ENCODE measurements at regions not wholly inside any gene's neighbourhood (a gene's known extent, or its start where the extent isn't known, plus 50 kb on each side); places are given as distances from the start of the nearest gene placed in this dataset.

DNA sequence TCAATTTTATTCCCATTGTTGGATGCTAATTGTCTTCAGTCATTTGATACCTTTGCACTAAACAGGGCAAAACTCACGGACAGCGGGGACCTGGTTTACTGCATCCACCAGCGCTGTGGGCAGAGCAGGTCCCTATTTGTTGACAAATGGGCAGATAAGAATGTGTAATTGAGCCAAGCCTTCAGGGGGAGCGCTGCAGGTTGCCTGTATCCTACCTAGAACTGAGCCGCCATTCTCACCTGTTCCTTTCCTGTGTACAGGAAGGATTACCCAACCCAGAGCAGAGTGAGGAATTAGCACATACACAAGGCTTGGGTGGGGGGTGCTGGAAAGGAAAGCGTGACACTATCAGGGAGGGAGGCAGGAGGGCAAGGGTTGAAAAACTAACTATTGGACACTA is 89.1 kb upstream of the FOXA2 start:
- H3K9ac ChIP-seq (ENCODE audit: low read depth in 1 of 2, low read length in 2 of 2) = no peak overlapping the region
- no peaks in the 10 kb centered on the region for H3K4me1 ChIP-seq (ENCODE audit: control insufficient read depth in 4 of 4, insufficient read depth in 4 of 4, low read length in 3 of 4)
- H3K4me3 ChIP-seq (ENCODE audit: low read depth in 1 of 3, low read length in 3 of 3) = no peak overlapping the region
- DNase-seq (ENCODE audit: low spot score) = no peak
- peaks cover 0 to 2% (median 0%) of the 10 kb centered on the region in 4 donors for H3K27me3 ChIP-seq (ENCODE audit: control insufficient read depth in 4 of 4, insufficient read depth in 4 of 4, low read length in 3 of 4)
- H3K36me3 ChIP-seq (ENCODE audit: control insufficient read depth in 4 of 4, insufficient read depth in 3 of 4, low read depth in 1 of 4, low read length in 3 of 4) = no peaks in the 10 kb centered on the region
- 43% methylated on average over 6 of the region's 6 CpGs for WGBS
- TF ChIP-seq JUND (IDR thresholded peaks at IDR 0.05) (no peak), FOXA2 (IDR thresholded peaks at IDR 0.05) (no peak), YY1 (IDR thresholded peaks at IDR 0.05) (no peak), REST (IDR thresholded peaks at IDR 0.05) (no peak), EGR1 (IDR thresholded peaks at IDR 0.05; ENCODE audit: low read depth in 2 of 2) (no peak), NR2F2 (IDR thresholded peaks at IDR 0.05) (no peak), RXRA (IDR thresholded peaks at IDR 0.05) (no peak), MAX (IDR thresholded peaks at IDR 0.05) (no peak)
- no peak overlapping the region for H3K27ac ChIP-seq (ENCODE audit: low read depth in 1 of 2, low read length in 2 of 2)
- peaks cover 0 to 9% (median 3%) of the 10 kb centered on the region in 4 donors for H3K9me3 ChIP-seq (ENCODE audit: control insufficient read depth in 4 of 4, low read length in 3 of 4)

DNA sequence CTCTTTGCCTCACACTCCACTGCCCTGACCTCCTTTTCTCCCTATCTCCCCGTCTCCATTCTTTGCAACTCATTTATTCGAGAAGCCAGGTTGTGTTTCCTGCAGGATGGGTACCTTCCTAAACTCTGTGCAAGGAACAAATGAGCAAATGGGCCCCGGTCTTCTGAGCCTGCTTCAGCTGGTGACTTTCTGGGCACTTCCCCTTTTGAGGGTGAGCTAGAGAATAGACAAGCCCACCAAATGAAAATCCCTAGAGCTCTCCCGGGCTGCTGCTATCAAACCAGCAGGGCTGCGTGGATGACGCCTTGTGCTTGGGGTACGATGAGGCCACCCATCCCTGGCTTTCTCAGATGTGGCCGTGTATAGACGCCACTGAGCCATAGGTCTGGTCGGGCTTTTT is 91.0 kb upstream of the FOXA2 start:
- Histone ChIP-seq H3K4me1 (ENCODE audit: control insufficient read depth in 4 of 4, insufficient read depth in 4 of 4, low read length in 3 of 4) (no peaks in the 10 kb centered on the region), H3K27me3 (ENCODE audit: control insufficient read depth in 4 of 4, insufficient read depth in 4 of 4, low read length in 3 of 4) (peaks cover 0 to 2% (median 0%) of the 10 kb centered on the region in 4 donors), H3K9ac (ENCODE audit: low read depth in 1 of 2, low read length in 2 of 2) (no peak overlapping the region), H3K27ac (ENCODE audit: low read depth in 1 of 2, low read length in 2 of 2) (no peak overlapping the region), H3K36me3 (ENCODE audit: control insufficient read depth in 4 of 4, insufficient read depth in 3 of 4, low read depth in 1 of 4, low read length in 3 of 4) (no peaks in the 10 kb centered on the region), H3K9me3 (ENCODE audit: control insufficient read depth in 4 of 4, low read length in 3 of 4) (peaks cover 0 to 14% (median 3%) of the 10 kb centered on the region in 4 donors), H3K4me3 (ENCODE audit: low read depth in 1 of 3, low read length in 3 of 3) (no peak overlapping the region)
- 78% methylated on average over 10 of the region's 10 CpGs for WGBS
- TF ChIP-seq MAX (IDR thresholded peaks at IDR 0.05) = no peak
- no peak for TF ChIP-seq YY1 (IDR thresholded peaks at IDR 0.05)
- no peak for TF ChIP-seq ZBTB33 (IDR thresholded peaks at IDR 0.05)
- no peak for TF ChIP-seq GABPA (IDR thresholded peaks at IDR 0.05 in 1 of 2, conservative IDR thresholded peaks at IDR 0.05 in 1 of 2)
- TF ChIP-seq HNF4G (IDR thresholded peaks at IDR 0.05) = no peak
- no peak for TF ChIP-seq SP1 (IDR thresholded peaks at IDR 0.05)
- TF ChIP-seq JUND (IDR thresholded peaks at IDR 0.05) = no peak
- TF ChIP-seq TAF1 (conservative IDR thresholded peaks at IDR 0.05) = no peak
- no peak for TF ChIP-seq CTCF (IDR thresholded peaks at IDR 0.05; ENCODE audit: low read depth, low read length, missing input control)
- TF ChIP-seq RAD21 (IDR thresholded peaks at IDR 0.05) = no peak
- no peak for TF ChIP-seq EGR1 (IDR thresholded peaks at IDR 0.05; ENCODE audit: low read depth in 2 of 2)
- TF ChIP-seq, protein P1, sequence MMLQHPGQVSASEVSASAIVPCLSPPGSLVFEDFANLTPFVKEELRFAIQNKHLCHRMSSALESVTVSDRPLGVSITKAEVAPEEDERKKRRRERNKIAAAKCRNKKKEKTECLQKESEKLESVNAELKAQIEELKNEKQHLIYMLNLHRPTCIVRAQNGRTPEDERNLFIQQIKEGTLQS (IDR thresholded peaks at IDR 0.05) = no peak
- no peak for DNase-seq (ENCODE audit: low spot score)
